H1 (cell line): ENCODE measurements at regions not wholly inside any gene's neighbourhood (a gene's known extent, or its start where the extent isn't known, plus 50 kb on each side); places are given as distances from the start of the nearest gene placed in this dataset.

Experiments
- CTCF ChIA-PET: fragments of 300-600 bp; sonication (Branson Sonifier 250); formaldehyde crosslinking; loops from one replicate; lab custom pipeline; 2021; ENCODE audit not compliant: partially characterized antibody; lab: Charles Lee
- POLR2A ChIA-PET: fragments of 300-600 bp; sonication (Branson Sonifier 250); formaldehyde crosslinking; loops from one replicate; lab custom pipeline; 2021; ENCODE audit warnings: inconsistent platforms; ENCODE audit not compliant: partially characterized antibody; lab: Charles Lee
- DNase-seq, 2 experiments: peaks; one replicate each; pipeline versions ENCODE4 v3.0.0 to v3.0.0-alpha.2; 2010 to 2022; ENCODE audit warnings: low spot score in 2 of 2, low read depth in 1 of 2, mixed read lengths in 1 of 2
- FAIRE-seq: peaks from 2 replicates; lab custom pipeline; 2011; peaks lifted over from hg19 to GRCh38; lab: Jason Lieb, UNC
- H2AFZ ChIP-seq: 2 replicates; pipeline ENCODE4 v1.8.1; 2012; ENCODE audit warnings: low read length, inconsistent platforms
- H2AK5ac ChIP-seq: 2 replicates; pipeline ENCODE4 v1.6.1; 2013; ENCODE audit warnings: low read depth, low read length
- H2BK120ac ChIP-seq: replicated peaks from 2 replicates; pipeline ENCODE3; 2013; ENCODE audit warnings: low read depth, low read length, inconsistent platforms
- H2BK12ac ChIP-seq: 2 replicates; pipeline ENCODE4 v1.6.1; 2013; ENCODE audit warnings: low read depth, low read length
- H2BK15ac ChIP-seq: 2 replicates; pipeline ENCODE4 v1.6.1; 2013; ENCODE audit warnings: low read length
- H2BK20ac ChIP-seq: 2 replicates; pipeline ENCODE4 v1.6.1; 2013; ENCODE audit warnings: low read length
- H2BK5ac ChIP-seq: 2 replicates; pipeline ENCODE4 v1.6.1; 2013; ENCODE audit warnings: low read depth, low read length
- H3K14ac ChIP-seq: 2 replicates; pipeline ENCODE4 v1.6.1; 2013; ENCODE audit warnings: inconsistent platforms; ENCODE audit not compliant: insufficient read length
- H3K18ac ChIP-seq: 2 replicates; pipeline ENCODE4 v1.6.1; 2013; ENCODE audit warnings: low read length; ENCODE audit errors: extremely low read depth
- H3K23ac ChIP-seq: 2 replicates; pipeline ENCODE4 v1.6.1; 2013; ENCODE audit warnings: inconsistent platforms; ENCODE audit not compliant: insufficient read length
- H3K23me2 ChIP-seq: 2 replicates; pipeline ENCODE4 v1.6.1; 2013; ENCODE audit warnings: low read depth, low read length
- H3K27ac ChIP-seq: 2 replicates; pipeline ENCODE4 v1.6.1; 2011; ENCODE audit warnings: low read depth, low read length, inconsistent platforms
- H3K27me3 ChIP-seq, 4 experiments: replicated peaks in 1 of 4; 1 replicate in 1 of 4; 2 replicates in 3 of 4; pipeline versions ENCODE4 v1.6.1 to v1.8.1; 2011 to 2013; ENCODE audit warnings: low read length in 3 of 4, mild to moderate bottlenecking in 3 of 4, inconsistent platforms in 2 of 4, mixed read lengths in 2 of 4, moderate library complexity in 1 of 4; ENCODE audit not compliant: control insufficient read depth in 3 of 4, insufficient read depth in 3 of 4; ENCODE audit errors: extremely low read depth in 1 of 4
- H3K36me3 ChIP-seq, 4 experiments: 2 replicates each; pipeline versions ENCODE4 v1.6.1 to v1.8.1; 2011 to 2013; ENCODE audit warnings: mild to moderate bottlenecking in 4 of 4, low read length in 3 of 4, moderate library complexity in 2 of 4, control low read depth in 1 of 4, inconsistent platforms in 1 of 4; ENCODE audit not compliant: insufficient read depth in 4 of 4, control insufficient read depth in 2 of 4
- H3K4ac ChIP-seq: replicated peaks from 2 replicates; pipeline ENCODE3; 2013; ENCODE audit warnings: low read length, low read depth, mixed read lengths, inconsistent platforms; ENCODE audit not compliant: insufficient read length
- H3K4me1 ChIP-seq, 4 experiments: replicated peaks in 1 of 4; 1 replicate in 1 of 4; 2 replicates in 3 of 4; pipeline versions ENCODE4 v1.6.1 to v1.8.1; 2011 to 2013; ENCODE audit warnings: low read length in 3 of 4, inconsistent platforms in 2 of 4, mixed read lengths in 1 of 4; ENCODE audit not compliant: insufficient read depth in 4 of 4, control insufficient read depth in 3 of 4
- H3K4me2 ChIP-seq, 2 experiments: 2 replicates each; pipeline versions ENCODE4 v1.6.1 to v1.8.1; 2011 to 2013; ENCODE audit warnings: low read depth in 2 of 2, low read length in 2 of 2, control low read depth in 1 of 2, inconsistent platforms in 1 of 2, mild to moderate bottlenecking in 1 of 2; ENCODE audit not compliant: insufficient read depth in 1 of 2
- H3K4me3 ChIP-seq, 4 experiments: fragments of 200-600, 300-600 bp in 1 of 4; sonication (generic), shearing (Covaris generic), sonication (Bioruptor Twin) in 1 of 4; 2 replicates each; pipeline versions ENCODE4 v1.5.1 to v1.8.1; 2011 to 2016; ENCODE audit warnings: low read length in 4 of 4, low read depth in 3 of 4, control low read depth in 2 of 4, inconsistent platforms in 2 of 4, mild to moderate bottlenecking in 2 of 4, mixed read lengths in 1 of 4, moderate library complexity in 1 of 4; ENCODE audit not compliant: insufficient read depth in 2 of 4; ENCODE audit errors: extremely low read depth in 1 of 4
- H3K56ac ChIP-seq: replicated peaks from 2 replicates; pipeline ENCODE3; 2013; ENCODE audit warnings: low read depth, mild to moderate bottlenecking, mixed read lengths, low read length, inconsistent platforms; ENCODE audit not compliant: insufficient read length
- H3K79me1 ChIP-seq: 2 replicates; pipeline ENCODE4 v1.6.1; 2013; ENCODE audit warnings: low read depth, low read length, control low read depth
- H3K79me2 ChIP-seq, 2 experiments: 2 replicates each; pipeline versions ENCODE4 v1.6.1 to v1.8.1; 2012 to 2013; ENCODE audit warnings: low read length in 2 of 2, mild to moderate bottlenecking in 2 of 2, inconsistent platforms in 1 of 2; ENCODE audit not compliant: insufficient read depth in 2 of 2, control insufficient read depth in 1 of 2
- H3K9ac ChIP-seq, 4 experiments: replicated peaks in 1 of 4; 1 replicate in 1 of 4; 2 replicates in 3 of 4; pipeline versions ENCODE4 v1.6.1 to v1.8.1; 2011 to 2013; ENCODE audit warnings: low read depth in 3 of 4, low read length in 3 of 4, control low read depth in 2 of 4, mild to moderate bottlenecking in 2 of 4, moderate library complexity in 2 of 4, inconsistent platforms in 1 of 4; ENCODE audit errors: extremely low read depth in 1 of 4
- H3K9me3 ChIP-seq, 2 experiments: 2 replicates each; pipeline versions ENCODE4 v1.6.1 to v1.8.1; 2012 to 2013; ENCODE audit warnings: mild to moderate bottlenecking in 2 of 2, moderate library complexity in 2 of 2, control low read depth in 1 of 2, inconsistent platforms in 1 of 2, low read depth in 1 of 2, low read length in 1 of 2, mixed read lengths in 1 of 2; ENCODE audit not compliant: insufficient read depth in 2 of 2
- H4K20me1 ChIP-seq, 2 experiments: replicated peaks in 1 of 2; 2 replicates each; pipeline versions ENCODE3 to v1.8.1; 2011 to 2013; ENCODE audit warnings: inconsistent platforms in 2 of 2, low read length in 2 of 2, mild to moderate bottlenecking in 1 of 2; ENCODE audit not compliant: insufficient read depth in 2 of 2, control insufficient read depth in 1 of 2
- H4K5ac ChIP-seq: 2 replicates; pipeline ENCODE4 v1.6.1; 2013; ENCODE audit warnings: low read length, low read depth, mixed read lengths, inconsistent platforms; ENCODE audit not compliant: insufficient read length
- H4K8ac ChIP-seq: 2 replicates; pipeline ENCODE4 v1.8.0; 2013; ENCODE audit warnings: mild to moderate bottlenecking, moderate library complexity, low read length, inconsistent platforms; ENCODE audit not compliant: insufficient read depth; ENCODE audit errors: extremely low read depth
- H4K91ac ChIP-seq: replicated peaks from 2 replicates; pipeline ENCODE3; 2013; ENCODE audit warnings: low read length, mixed read lengths, inconsistent platforms; ENCODE audit not compliant: insufficient read length
- CHD1 ChIP-seq: IDR thresholded peaks from 2 replicates; pipeline ENCODE4 v1.6.1; 2012; ENCODE audit warnings: low read depth, low read length, improper control_type of control experiment
- EP300 ChIP-seq, 2 experiments: IDR thresholded peaks; 1 replicate in 1 of 2; 2 replicates in 1 of 2; pipeline ENCODE4 v1.6.1; 2011 to 2012; ENCODE audit warnings: low read depth in 2 of 2, low read length in 2 of 2, mild to moderate bottlenecking in 2 of 2, borderline replicate concordance in 1 of 2, inconsistent platforms in 1 of 2, moderate library complexity in 1 of 2
- HDAC2 ChIP-seq, 2 experiments: fragments of 300-600 bp in 1 of 2; sonication (generic) in 1 of 2; IDR thresholded peaks; 2 replicates each; pipeline ENCODE4 v1.6.1; 2011 to 2012; ENCODE audit warnings: low read depth in 2 of 2, low read length in 2 of 2, mild to moderate bottlenecking in 2 of 2, moderate library complexity in 2 of 2, borderline replicate concordance in 1 of 2, inconsistent platforms in 1 of 2
- KDM5A ChIP-seq: fragments of 200-600 bp; IDR thresholded peaks from 2 replicates; pipeline ENCODE4 v1.7.1; 2012; ENCODE audit warnings: mild to moderate bottlenecking, low read length, inconsistent platforms, mixed read lengths
- MAFK ChIP-seq: IDR thresholded peaks from 2 replicates; pipeline ENCODE4 v1.6.1; 2012; ENCODE audit warnings: low read depth, mild to moderate bottlenecking, improper control_type of control experiment, low read length
- POLR2A ChIP-seq, 2 experiments: IDR thresholded peaks; 1 replicate in 1 of 2; 2 replicates in 1 of 2; pipeline ENCODE4 v1.6.1; 2011; ENCODE audit warnings: low read depth in 2 of 2, low read length in 2 of 2, mild to moderate bottlenecking in 2 of 2; ENCODE audit errors: control extremely low read depth in 1 of 2
- SRF ChIP-seq: IDR thresholded peaks from 2 replicates; pipeline ENCODE4 v1.6.1; 2011; ENCODE audit warnings: mild to moderate bottlenecking, low read depth, low read length, moderate library complexity
- SUZ12 ChIP-seq: fragments of 200-600 bp; sonication (generic); IDR thresholded peaks from 2 replicates; pipeline ENCODE4 v1.6.1; 2012; ENCODE audit warnings: mild to moderate bottlenecking, inconsistent platforms, low read length, moderate library complexity, mixed read lengths
- WGBS, 2 experiments: shearing (Covaris generic) in 1 of 2; methylation state at CpG; one replicate each; pipeline versions ENCODE4 v1.1.6 to v1.1.7; 2013 to 2015; ENCODE audit warnings: low lambda C conversion rate in 2 of 2, mixed read lengths in 2 of 2, inconsistent platforms in 1 of 2, low coverage in 1 of 2, missing lambda C conversion rate in 1 of 2; ENCODE audit not compliant: insufficient replicate concordance in 2 of 2, insufficient coverage in 1 of 2, insufficient read length in 1 of 2; ENCODE audit errors: extremely low coverage in 1 of 2, missing lambda C conversion rate in 1 of 2; 5-methylcytosine and 5-hydroxymethylcytosine counted together

DNA sequence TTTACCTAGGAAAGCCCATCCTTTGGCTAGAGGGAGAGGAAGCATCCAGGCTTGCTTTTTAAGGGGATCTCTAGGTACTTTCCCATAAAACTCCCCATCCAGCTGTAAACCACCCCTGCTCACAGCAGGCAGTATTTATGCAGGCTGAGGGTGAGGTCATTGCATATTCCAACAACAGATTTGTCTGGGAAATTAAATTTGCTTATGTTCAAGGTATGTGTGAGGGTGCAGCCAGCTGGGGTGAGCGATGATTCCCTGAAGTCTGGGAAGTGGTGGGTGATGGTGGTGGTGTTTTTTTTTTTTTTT lies 96.3 kb upstream of the C1QTNF9B start:
- 90% methylated on average over 1 of the region's 1 CpG; no CpG with 5 or more reads in 1 of the 2 experiments for WGBS, 2 experiments
- Histone ChIP-seq H2BK15ac (no peak overlapping the region), H2BK5ac (no peak overlapping the region), H2AK5ac (no peak overlapping the region), H4K8ac (no peak overlapping the region)
- POLR2A ChIA-PET: no interaction called here
- no peak for DNase-seq
- TF ChIP-seq CHD1 (no peak), POLR2A (IDR thresholded peaks at IDR 0.05; ENCODE audit: control extremely low read depth in 1 of 2, low read depth in 2 of 2, low read length in 2 of 2) (no peak), MAFK (no peak), SRF (no peak), HDAC2 (IDR thresholded peaks at IDR 0.05; ENCODE audit: borderline replicate concordance in 1 of 2, low read depth in 2 of 2, low read length in 2 of 2) (no peak), KDM5A (no peak), SUZ12 (no peak), EP300 (IDR thresholded peaks at IDR 0.05; ENCODE audit: borderline replicate concordance in 1 of 2, low read depth in 2 of 2, low read length in 2 of 2) (no peak)
- TF ChIP-seq, all 59 proteins: peak for 0
- Histone ChIP-seq H3K4me1 (no peaks in the 10 kb centered on the region), H3K27me3 (no peaks in the 10 kb centered on the region), H3K9ac (no peak overlapping the region), H4K5ac (no peak overlapping the region), H3K4me2 (no peak overlapping the region), H3K14ac (no peak overlapping the region), H3K23me2 (no peaks in the 10 kb centered on the region), H3K9me3 (peaks cover 0 to 9% of the 10 kb centered on the region in 2 experiments; a peak in 2 of 4 replicates), H3K4ac (no peak overlapping the region), H2AFZ (no peak overlapping the region), H3K36me3 (no peaks in the 10 kb centered on the region), H4K20me1 (no peaks in the 10 kb centered on the region), H3K27ac (no peak overlapping the region), H3K79me1 (no peaks in the 10 kb centered on the region), H3K79me2 (no peaks in the 10 kb centered on the region), H4K91ac (no peak overlapping the region), H3K56ac (no peak overlapping the region), H2BK120ac (no peak overlapping the region), H3K18ac (no peak overlapping the region), H2BK12ac (no peak overlapping the region), H2BK20ac (no peak overlapping the region), H3K4me3 (no peak overlapping the region), H3K23ac (no peak overlapping the region)
- CTCF ChIA-PET: no interaction called here
- no peak for FAIRE-seq
